ENCODE measurements at regions not wholly inside any gene's neighbourhood (a gene's known extent, or its start where the extent isn't known, plus 50 kb on each side); places are given as distances from the start of the nearest gene placed in this dataset.

DNA sequence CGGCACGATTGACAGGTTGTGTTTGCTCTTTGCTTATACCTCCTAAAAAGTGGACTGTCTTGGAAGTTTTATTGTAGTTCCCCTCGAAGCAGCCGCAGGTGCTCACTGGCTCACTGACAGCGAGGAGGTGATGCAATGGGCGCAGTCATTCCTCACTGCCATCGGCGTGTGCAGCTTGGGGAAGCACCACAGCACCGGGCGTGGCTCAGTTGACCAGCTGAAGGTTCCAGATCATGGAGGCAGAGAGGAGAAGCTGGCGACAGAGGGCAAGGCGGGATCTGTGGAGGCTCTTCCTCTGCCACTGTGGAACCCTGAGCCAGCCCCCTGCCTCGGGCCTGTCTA lies 72.1 kb upstream of the TNRC6C start (continued):
- TF ChIP-seq, protein P1, sequence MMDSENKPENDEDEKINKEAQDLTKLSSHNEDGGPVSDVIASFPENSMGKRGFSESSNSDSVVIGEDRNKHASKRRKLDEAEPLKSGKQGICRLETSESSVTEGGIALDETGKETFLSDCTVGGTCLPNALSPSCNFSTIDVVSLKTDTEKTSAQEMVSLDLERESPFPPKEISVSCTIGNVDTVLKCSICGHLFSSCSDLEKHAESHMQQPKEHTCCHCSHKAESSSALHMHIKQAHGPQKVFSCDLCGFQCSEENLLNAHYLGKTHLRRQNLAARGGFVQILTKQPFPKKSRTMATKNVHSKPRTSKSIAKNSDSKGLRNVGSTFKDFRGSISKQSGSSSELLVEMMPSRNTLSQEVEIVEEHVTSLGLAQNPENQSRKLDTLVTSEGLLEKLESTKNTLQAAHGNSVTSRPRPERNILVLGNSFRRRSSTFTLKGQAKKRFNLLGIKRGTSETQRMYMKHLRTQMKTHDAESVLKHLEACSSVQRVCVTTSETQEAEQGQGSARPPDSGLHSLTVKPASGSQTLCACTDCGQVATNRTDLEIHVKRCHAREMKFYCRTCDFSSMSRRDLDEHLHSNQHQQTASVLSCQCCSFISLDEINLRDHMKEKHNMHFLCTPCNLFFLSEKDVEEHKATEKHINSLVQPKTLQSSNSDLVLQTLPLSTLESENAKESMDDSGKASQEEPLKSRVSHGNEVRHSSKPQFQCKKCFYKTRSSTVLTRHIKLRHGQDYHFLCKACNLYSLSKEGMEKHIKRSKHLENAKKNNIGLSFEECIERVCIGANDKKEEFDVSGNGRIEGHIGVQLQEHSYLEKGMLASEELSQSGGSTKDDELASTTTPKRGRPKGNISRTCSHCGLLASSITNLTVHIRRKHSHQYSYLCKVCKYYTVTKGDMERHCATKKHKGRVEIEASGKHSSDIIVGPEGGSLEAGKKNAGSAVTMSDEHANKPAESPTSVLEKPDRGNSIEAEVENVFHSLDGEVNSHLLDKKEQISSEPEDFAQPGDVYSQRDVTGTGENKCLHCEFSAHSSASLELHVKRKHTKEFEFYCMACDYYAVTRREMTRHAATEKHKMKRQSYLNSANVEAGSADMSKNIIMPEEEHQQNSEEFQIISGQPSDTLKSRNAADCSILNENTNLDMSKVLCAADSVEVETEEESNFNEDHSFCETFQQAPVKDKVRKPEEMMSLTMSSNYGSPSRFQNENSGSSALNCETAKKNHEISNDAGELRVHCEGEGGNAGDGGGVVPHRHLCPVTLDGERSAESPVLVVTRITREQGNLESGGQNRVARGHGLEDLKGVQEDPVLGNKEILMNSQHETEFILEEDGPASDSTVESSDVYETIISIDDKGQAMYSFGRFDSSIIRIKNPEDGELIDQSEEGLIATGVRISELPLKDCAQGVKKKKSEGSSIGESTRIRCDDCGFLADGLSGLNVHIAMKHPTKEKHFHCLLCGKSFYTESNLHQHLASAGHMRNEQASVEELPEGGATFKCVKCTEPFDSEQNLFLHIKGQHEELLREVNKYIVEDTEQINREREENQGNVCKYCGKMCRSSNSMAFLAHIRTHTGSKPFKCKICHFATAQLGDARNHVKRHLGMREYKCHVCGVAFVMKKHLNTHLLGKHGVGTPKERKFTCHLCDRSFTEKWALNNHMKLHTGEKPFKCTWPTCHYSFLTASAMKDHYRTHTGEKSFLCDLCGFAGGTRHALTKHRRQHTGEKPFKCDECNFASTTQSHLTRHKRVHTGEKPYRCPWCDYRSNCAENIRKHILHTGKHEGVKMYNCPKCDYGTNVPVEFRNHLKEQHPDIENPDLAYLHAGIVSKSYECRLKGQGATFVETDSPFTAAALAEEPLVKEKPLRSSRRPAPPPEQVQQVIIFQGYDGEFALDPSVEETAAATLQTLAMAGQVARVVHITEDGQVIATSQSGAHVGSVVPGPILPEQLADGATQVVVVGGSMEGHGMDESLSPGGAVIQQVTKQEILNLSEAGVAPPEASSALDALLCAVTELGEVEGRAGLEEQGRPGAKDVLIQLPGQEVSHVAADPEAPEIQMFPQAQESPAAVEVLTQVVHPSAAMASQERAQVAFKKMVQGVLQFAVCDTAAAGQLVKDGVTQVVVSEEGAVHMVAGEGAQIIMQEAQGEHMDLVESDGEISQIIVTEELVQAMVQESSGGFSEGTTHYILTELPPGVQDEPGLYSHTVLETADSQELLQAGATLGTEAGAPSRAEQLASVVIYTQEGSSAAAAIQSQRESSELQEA (IDR thresholded peaks at IDR 0.05; ENCODE audit: low read depth): no peak
- TF ChIP-seq ZNF707 (CRISPR knock-in tag; conservative IDR thresholded peaks at IDR 0.05) (no peak), MCM7 (IDR thresholded peaks at IDR 0.05) (no peak), HNRNPUL1 (IDR thresholded peaks at IDR 0.05; ENCODE audit: low read length) (no peak), ZEB2 (IDR thresholded peaks at IDR 0.05) (peak; percentile 67), EGR1 (conservative IDR thresholded peaks at IDR 0.05) (no peak), ZNF444 (CRISPR knock-in tag; IDR thresholded peaks at IDR 0.05) (no peak), LEF1 (IDR thresholded peaks at IDR 0.05) (peak; percentile 18; the same call in 1 of the 2 replicates), PHF20 (IDR thresholded peaks at IDR 0.05; ENCODE audit: partially characterized antibody) (no peak), CHD4 (IDR thresholded peaks at IDR 0.05; ENCODE audit: insufficient read depth, insufficient replicate concordance, low read depth, low read length, poor library complexity, severe bottlenecking) (no peak), POLR2A (conservative IDR thresholded peaks at IDR 0.05) (no peak), GABPB1 (CRISPR knock-in tag; IDR thresholded peaks at IDR 0.05) (no peak), TRIM28 (IDR thresholded peaks at IDR 0.05) (no peak), RBM39 (optimal IDR thresholded peaks at IDR 0.05; ENCODE audit: low read depth, low read length) (no peak), PTRF (tag; IDR thresholded peaks at IDR 0.05) (no peak), ZSCAN29 (IDR thresholded peaks at IDR 0.05) (no peak)
- TF ChIP-seq, protein P2, sequence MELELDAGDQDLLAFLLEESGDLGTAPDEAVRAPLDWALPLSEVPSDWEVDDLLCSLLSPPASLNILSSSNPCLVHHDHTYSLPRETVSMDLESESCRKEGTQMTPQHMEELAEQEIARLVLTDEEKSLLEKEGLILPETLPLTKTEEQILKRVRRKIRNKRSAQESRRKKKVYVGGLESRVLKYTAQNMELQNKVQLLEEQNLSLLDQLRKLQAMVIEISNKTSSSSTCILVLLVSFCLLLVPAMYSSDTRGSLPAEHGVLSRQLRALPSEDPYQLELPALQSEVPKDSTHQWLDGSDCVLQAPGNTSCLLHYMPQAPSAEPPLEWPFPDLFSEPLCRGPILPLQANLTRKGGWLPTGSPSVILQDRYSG (tag; conservative IDR thresholded peaks at IDR 0.05; ENCODE audit: low read depth): 0 out of 2 replicates have a peak, but pooled peaks have one; percentile 36
- TF ChIP-seq, protein P3, sequence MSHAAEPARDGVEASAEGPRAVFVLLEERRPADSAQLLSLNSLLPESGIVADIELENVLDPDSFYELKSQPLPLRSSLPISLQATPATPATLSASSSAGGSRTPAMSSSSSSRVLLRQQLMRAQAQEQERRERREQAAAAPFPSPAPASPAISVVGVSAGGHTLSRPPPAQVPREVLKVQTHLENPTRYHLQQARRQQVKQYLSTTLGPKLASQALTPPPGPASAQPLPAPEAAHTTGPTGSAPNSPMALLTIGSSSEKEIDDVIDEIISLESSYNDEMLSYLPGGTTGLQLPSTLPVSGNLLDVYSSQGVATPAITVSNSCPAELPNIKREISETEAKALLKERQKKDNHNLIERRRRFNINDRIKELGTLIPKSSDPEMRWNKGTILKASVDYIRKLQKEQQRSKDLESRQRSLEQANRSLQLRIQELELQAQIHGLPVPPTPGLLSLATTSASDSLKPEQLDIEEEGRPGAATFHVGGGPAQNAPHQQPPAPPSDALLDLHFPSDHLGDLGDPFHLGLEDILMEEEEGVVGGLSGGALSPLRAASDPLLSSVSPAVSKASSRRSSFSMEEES (CRISPR knock-in tag; IDR thresholded peaks at IDR 0.05): no peak
- TF ChIP-seq, protein P4, sequence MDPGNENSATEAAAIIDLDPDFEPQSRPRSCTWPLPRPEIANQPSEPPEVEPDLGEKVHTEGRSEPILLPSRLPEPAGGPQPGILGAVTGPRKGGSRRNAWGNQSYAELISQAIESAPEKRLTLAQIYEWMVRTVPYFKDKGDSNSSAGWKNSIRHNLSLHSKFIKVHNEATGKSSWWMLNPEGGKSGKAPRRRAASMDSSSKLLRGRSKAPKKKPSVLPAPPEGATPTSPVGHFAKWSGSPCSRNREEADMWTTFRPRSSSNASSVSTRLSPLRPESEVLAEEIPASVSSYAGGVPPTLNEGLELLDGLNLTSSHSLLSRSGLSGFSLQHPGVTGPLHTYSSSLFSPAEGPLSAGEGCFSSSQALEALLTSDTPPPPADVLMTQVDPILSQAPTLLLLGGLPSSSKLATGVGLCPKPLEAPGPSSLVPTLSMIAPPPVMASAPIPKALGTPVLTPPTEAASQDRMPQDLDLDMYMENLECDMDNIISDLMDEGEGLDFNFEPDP (CRISPR knock-in tag; IDR thresholded peaks at IDR 0.05): no peak
- TF ChIP-seq, protein P5, sequence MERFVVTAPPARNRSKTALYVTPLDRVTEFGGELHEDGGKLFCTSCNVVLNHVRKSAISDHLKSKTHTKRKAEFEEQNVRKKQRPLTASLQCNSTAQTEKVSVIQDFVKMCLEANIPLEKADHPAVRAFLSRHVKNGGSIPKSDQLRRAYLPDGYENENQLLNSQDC (CRISPR knock-in tag; IDR thresholded peaks at IDR 0.05): no peak
